GM06990 (cell line): ENCODE measurements at regions not wholly inside any gene's neighbourhood (a gene's known extent, or its start where the extent isn't known, plus 50 kb on each side); places are given as distances from the start of the nearest gene placed in this dataset.
"Not testable (repeated sequence)": the region's sequence is repeated elsewhere in the genome, so short reads cannot be mapped to it uniquely, and the experiment has no call there.

Experiments used
- DNase-seq: peaks from one replicate; pipeline ENCODE4 v3.0.0-alpha.2; 2011; ENCODE audit not compliant: insufficient read length; ENCODE audit errors: extremely low read depth
- H3K27me3 ChIP-seq: replicated peaks from 2 replicates; pipeline ENCODE4 v1.6.0; 2011; ENCODE audit warnings: low read length; ENCODE audit not compliant: control insufficient read depth, insufficient read depth
- H3K36me3 ChIP-seq: 2 replicates; pipeline ENCODE4 v1.5.1; 2011; ENCODE audit warnings: low read length; ENCODE audit not compliant: control insufficient read depth, insufficient read depth
- H3K4me3 ChIP-seq: replicated peaks from 2 replicates; pipeline ENCODE4 v1.5.1; 2011; ENCODE audit warnings: low read depth, mild to moderate bottlenecking, control low read depth, low read length
- TF ChIP-seq, protein P1 (sequence below): IDR thresholded peaks from 2 replicates; pipeline ENCODE4 v1.5.1; 2011; ENCODE audit warnings: low read length, control low read depth, mild to moderate bottlenecking, inconsistent platforms; ENCODE audit not compliant: insufficient read depth, poor library complexity, severe bottlenecking

DNA sequence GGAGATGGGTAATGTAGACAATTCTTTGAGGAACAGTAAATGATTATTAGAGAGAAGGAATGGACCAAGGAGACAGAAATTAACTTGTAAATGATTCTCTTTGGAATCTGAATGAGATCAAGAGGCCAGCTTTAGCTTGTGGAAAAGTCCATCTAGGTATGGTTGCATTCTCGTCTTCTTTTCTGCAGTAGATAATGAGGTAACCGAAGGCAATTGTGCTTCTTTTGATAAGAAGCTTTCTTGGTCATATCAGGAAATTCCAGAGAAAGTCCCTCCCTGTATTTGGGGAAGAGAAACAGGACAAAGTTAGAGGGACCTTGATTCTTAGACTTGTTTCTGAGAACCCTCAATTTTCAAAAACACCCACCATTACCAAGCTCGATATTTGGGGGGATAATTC, 109.1 kb upstream of the PRSS16 start:
- H3K36me3 ChIP-seq: no peaks in the 10 kb centered on the region
- no peak overlapping the region for H3K4me3 ChIP-seq
- TF ChIP-seq, protein P1, sequence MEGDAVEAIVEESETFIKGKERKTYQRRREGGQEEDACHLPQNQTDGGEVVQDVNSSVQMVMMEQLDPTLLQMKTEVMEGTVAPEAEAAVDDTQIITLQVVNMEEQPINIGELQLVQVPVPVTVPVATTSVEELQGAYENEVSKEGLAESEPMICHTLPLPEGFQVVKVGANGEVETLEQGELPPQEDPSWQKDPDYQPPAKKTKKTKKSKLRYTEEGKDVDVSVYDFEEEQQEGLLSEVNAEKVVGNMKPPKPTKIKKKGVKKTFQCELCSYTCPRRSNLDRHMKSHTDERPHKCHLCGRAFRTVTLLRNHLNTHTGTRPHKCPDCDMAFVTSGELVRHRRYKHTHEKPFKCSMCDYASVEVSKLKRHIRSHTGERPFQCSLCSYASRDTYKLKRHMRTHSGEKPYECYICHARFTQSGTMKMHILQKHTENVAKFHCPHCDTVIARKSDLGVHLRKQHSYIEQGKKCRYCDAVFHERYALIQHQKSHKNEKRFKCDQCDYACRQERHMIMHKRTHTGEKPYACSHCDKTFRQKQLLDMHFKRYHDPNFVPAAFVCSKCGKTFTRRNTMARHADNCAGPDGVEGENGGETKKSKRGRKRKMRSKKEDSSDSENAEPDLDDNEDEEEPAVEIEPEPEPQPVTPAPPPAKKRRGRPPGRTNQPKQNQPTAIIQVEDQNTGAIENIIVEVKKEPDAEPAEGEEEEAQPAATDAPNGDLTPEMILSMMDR: no peak
- no peak for DNase-seq
- no peaks in the 10 kb centered on the region for H3K27me3 ChIP-seq

DNA sequence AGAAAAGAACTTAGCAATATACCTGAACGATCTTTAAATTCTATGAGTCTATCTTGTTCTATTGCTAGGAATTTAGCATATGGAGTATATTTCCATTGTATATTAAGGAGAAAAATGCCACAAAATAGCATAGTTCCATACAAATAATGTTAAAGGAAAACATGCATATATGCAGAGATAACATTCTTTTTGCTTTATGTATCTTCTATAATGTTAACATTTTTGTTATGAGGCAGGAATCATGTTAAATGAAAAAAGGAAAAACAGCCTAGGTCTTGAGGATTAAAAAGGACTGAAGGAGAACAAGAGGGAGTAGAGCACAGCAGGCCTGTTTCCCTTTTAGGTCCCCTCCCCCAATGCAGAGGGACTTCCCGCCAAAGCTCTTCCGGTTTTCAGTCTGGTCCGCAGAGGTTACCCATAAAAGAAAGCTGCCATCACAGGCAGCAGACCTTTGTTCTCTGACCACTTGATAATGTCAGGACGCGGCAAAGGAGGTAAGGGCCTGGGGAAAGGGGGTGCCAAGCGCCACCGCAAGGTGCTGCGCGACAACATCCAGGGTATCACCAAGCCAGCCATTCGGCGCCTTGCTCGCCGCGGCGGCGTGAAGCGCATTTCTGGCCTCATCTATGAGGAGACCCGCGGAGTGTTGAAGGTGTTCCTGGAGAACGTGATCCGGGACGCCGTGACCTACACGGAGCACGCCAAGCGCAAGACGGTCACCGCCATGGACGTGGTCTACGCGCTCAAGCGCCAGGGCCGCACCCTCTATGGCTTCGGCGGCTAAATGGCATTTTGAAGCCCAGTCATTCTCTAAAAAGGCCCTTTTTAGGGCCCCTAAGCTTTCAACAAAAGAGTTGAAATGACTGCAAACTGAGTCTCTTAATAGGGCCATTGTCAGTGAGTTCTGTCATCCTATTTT, 108.4 kb upstream of the PRSS16 start:
- peak overlapping the region; percentile 71 for H3K4me3 ChIP-seq
- DNase-seq: peak; percentile 93
- no peaks in the 10 kb centered on the region for H3K27me3 ChIP-seq
- TF ChIP-seq, protein P1: no peak
- H3K36me3 ChIP-seq: no peaks in the 10 kb centered on the region

DNA sequence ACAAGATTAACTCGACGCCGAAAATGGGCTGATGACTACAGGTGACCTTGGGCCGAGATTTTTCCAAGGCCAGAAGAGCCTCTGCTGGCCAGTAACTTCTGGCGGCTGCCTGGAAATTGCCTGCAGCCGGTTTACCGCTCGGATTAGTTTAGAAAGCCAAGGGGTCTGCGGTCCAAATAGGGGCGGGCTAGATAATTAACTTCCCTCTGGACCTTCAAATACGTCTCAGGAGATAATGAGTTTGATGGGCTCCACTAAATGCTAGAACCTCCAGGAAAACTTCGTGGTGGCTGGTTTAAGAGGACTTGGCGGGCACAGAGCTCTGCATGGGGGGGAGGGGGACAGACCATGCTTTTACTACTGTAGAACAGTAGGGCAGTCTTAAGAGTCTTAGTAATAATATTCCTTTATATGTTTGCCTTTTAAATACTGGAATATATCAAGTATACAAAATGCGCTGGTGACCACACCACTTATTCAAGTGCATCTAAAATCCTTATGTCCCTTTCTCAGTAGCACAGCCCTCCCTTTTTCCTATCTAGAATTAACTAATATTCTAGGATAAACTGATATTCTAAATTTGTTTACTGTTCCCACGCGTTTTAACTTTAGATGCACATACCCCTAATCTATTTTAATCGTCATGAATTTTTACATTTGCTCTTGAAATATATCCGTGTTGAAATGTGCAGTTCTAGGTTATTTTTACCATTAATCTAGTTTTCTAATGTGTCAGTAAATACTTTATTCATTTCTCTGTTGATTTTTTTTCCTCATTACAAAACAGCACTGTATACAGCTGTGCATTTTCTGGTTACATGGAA, 107.5 kb upstream of the PRSS16 start:
- peak; percentile 41 for DNase-seq

DNA sequence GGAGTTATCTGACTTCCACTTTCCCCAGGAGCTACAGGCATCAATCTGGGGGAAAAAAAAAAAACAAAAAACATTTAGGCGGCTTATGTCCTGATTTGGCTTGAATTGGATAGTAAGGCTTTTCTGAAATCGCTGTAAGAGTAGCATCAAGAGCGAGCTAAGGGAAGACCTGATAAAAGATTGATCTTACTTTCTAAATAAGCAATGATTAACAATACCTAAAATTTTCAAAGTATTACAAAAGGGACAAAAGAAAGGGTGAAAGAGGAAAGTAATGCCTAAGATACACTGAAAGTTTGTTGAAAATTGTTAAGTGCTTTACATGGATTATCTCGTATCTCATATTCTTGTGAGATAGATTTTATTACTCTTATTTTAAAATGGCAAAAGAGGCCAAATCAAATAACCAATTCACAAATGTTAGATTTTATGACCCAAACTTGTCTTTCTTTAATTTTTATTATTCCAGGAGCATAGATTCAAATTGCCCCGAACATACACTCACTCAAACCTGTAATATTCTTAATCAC, 106.4 kb upstream of the PRSS16 start:
- Histone ChIP-seq H3K27me3 (no peaks in the 10 kb centered on the region), H3K36me3 (no peaks in the 10 kb centered on the region), H3K4me3 (peak overlapping the region; percentile 61)
- TF ChIP-seq, protein P1: no peak
- DNase-seq: no peak

More for the DNA sequence above, 107.5 kb upstream of the PRSS16 start:
- peak overlapping the region; percentile 71 for H3K4me3 ChIP-seq
- TF ChIP-seq, protein P1: no peak
- H3K36me3 ChIP-seq: no peaks in the 10 kb centered on the region
- no peaks in the 10 kb centered on the region for H3K27me3 ChIP-seq

DNA sequence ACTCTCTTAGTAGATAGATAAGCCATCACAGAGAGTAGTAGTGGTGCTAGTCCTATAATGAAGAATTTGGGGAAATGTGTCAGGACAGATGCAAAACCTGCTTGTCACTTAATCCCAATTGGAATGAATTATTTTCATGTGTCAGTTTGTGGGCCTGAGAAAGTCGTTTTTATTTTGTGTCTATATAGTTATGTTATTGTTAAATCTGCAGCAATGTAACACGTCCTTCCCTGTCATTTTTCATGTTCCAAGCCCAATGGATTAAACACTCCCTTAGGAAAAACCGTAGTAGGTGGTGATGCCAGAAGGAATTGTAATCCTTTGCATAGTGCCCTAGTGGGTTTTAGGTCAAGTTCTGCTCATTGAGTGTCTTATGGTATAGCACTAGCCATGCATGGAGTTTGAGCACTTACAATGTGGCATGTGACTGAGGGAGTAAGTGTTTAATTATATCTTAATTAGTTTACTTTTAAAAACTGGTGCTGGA, 105.9 kb upstream of the PRSS16 start:
- DNase-seq: no peak
- H3K27me3 ChIP-seq: no peaks in the 10 kb centered on the region
- TF ChIP-seq, protein P1: no peak
- H3K36me3 ChIP-seq: no peaks in the 10 kb centered on the region
- H3K4me3 ChIP-seq: peak overlapping the region; percentile 61

DNA sequence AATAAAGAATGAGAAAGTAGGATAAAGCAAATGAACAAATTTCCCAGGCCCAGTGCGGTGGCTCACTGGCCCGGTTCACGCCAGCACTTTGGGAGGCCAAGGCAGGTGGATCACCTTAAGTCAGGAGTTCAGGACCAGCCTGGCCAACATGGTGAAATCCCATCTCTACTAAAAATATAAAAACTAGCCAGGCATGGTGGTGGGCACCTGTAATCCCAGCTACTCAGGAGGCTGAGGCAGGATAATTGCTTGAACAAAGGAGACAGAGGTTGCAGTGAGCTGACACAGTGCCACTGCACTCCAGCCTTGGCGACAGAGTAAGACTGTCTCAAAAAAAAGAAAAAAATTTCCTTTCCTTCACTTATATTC, 104.5 kb upstream of the PRSS16 start:
- not testable (repeated sequence) for DNase-seq, H3K36me3 ChIP-seq, H3K27me3 ChIP-seq
- H3K4me3 ChIP-seq: peak overlapping the region; percentile 28
